COLO829 (cell line): ENCODE measurements at regions not wholly inside any gene's neighbourhood (a gene's known extent, or its start where the extent isn't known, plus 50 kb on each side); places are given as distances from the start of the nearest gene placed in this dataset.
"Not testable (repeated sequence)": the region's sequence is repeated elsewhere in the genome, so short reads cannot be mapped to it uniquely, and the experiment has no call there.

Experiments
- DNase-seq: peaks from one replicate; pipeline ENCODE4 v3.0.0; 2012; ENCODE audit warnings: low spot score

- peak; percentile 41 for DNase-seq
These were observed 133.0 kb downstream of the GPX5 start for GRCh38 chr6:28658475-28659249.

DNA sequence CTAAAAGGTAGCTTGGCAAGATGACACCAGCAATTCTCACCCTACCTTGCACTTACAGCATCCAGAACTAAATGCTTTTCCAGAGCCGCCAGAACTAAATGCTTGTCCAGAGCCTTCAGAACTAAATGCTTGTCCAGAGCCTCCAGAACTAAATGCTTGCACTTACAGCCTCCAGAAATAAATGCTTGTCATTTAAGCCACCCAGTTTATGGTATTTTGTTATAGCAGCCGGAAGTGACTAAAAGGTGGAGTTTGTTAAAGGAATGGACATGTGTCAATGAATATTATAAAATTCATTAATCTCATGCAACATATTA is 133.5 kb downstream of the GPX5 start:
- DNase-seq = no peak

GRCh38 chr6:28661097-28661713 is 135.5 kb downstream of the GPX5 start:
- no peak for DNase-seq

DNA sequence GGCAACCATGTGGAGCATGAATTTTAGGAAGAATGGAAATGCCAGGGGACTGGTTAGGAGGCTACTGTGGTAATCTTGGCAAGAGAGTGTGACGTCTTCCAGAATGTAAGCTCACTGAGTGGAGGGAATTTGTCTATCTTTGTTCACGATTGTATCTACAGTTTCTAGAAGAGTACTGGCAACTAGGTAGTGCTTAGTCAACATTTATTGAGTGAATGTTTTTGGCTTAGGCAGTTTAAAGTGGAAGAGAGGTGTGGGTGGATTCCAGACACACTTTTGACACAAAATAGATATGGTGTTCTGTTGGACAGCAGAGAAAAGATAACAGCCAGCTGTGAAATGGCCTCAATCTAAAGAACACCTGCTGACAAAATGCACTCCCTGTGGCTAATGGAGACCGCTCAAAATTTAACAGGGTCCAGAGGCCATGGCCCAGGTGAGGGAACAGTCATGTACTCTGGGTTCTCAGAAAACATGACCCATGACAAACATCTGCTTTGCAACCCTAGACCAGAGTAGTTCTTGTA is 139.3 kb downstream of the GPX5 start:
- DNase-seq = no peak

DNA sequence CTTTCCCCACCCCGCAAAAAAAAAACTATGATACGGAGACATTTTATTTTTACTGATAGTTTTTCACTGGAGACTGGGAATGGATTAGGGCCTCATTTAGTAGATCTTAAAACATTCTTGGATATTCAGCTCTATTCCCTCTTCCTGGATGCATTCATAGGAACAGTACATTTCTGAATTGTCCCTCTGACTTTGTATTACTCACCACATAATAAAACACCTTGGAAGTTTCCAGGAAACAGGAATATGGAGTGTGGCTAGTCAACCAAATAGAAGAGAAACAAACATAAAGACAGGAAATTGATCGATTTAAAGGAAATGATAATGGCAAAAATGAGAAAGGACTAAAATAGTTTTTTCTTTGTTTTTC is 147.7 kb downstream of the GPX5 start:
- no peak for DNase-seq

DNA sequence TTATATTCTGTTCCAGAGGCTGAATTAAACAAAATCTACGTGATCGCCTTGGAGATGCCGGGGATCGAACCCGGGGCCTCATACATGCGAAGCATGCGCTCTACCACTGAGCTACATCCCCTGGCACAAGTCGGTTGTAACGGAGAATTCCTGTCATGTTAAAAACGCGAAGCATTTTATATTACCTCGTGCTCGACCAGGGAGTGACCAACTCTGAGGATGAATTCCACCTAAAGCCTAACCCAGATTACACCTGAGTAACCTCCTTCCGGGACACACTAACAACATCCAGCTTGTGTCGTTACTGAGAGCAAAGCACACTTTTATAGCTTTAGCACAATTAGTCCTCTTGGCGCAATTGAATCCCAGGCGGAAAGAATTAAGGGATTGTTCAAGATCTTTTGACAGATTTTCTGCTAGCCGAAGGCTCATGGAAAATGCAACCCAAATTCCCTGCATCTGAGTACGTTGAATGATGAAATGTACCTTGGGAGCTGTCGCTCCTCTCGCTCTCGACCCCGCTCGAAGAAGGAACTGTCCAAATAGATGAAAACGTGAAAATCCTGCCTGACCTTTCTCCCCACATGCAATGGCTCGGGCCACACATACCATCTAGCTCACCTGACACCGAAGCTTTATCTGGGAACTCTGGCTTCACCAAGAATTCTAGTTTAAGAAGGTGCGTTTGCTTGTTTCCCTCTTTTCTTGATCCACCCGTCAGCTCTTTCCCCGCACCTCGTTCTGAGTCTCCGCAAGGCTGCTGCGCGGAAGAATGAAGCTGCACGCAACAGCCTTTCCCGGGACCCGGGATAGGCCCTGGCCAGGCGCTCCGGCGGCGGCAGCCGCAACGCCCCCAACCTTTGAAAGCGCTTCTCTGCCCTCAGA is 148.3 kb downstream of the GPX5 start:
- DNase-seq = peak; percentile 64

- no peak for DNase-seq
These were observed 149.9 kb downstream of the GPX5 start for GRCh38 chr6:28675600-28675999.

GRCh38 chr6:28682542-28682941 is 156.9 kb downstream of the GPX5 start:
- DNase-seq = no peak

GRCh38 chr6:28682956-28683685 is 157.4 kb downstream of the GPX5 start:
- not testable (repeated sequence) for DNase-seq

- peak; percentile 42 for DNase-seq
These were observed 158.4 kb downstream of the GPX5 start for GRCh38 chr6:28683945-28684538.

DNA sequence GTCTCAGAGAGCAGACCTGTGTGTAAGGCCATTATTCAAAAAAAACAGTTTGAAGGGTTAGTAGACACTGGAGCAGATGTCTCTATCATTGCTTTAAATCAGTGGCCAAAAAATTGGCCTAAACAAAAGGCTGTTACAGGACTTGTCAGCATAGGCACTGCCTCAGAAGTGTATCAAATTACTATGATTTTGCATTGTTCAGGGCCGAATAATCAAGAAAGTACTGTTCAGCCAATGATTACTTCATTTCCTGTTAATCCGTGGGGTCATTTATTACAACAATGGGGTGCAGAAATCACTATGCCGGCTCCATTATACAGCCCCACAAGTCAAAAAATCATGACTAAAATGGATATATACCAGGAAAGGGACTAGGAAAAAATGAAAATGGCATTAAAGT is 160.3 kb downstream of the GPX5 start:
- not testable (repeated sequence) for DNase-seq

DNA sequence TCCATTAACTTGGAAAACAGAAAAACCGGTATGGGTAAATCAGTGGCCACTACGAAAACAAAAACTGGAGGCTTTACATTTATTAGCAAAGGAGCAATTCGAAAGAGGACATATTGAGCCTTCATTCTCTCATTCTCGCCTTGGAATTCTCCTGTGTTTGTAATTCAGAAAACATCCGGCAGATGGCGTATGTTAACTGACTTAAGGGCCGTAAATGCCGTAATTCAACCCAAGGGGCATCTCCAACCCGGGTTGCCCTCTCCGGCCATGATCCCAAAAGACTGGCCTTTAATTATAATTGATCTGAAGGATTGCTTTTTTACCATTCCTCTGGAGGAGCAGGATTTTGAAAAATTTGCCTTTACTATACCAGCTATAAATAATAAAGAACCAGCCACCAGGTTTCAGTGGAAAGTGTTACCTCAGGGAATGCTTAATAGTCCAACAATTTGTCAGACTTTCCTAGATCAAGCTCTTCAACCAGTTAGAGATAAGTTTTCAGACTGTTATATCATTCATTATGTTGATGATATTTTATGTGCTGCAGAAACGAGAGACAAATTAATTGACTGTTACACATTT is 160.9 kb downstream of the GPX5 start:
- peak; percentile 57 for DNase-seq

DNA sequence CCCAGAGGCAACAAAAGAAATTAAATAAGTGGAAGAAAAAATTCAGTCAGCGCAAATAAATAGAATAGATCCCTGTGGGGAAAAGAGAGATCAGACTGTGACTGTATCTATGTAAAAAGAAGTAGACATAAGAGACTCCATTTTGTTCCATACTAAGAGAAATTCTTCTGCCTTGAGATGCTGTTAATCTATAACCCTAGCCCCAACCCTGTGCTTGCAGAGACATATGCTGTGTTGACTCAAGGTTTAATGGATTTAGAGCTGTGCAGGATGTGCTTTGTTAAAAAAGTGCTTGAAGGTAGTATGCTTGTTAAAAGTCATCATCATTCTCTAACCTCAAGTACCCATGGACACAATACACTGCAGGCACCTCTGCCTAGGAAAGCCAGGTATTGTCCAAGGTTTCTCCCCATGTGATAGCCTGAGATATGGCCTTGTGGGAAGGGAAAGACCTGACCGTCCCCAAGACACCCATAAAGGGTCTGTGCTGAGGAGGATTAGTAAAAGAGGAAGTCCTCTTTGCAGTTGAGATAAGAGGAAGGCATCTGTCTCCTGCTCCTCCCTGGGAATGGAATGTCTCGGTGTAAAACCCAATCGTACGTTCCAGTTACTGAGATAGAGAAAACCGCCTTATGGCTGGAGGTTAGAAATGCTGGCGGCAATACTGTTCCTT is 161.8 kb downstream of the GPX5 start:
- not testable (repeated sequence) for DNase-seq

GRCh38 chr6:28691991-28692390 is 166.3 kb downstream of the GPX5 start:
- not testable (repeated sequence) for DNase-seq

GRCh38 chr6:28693033-28693750 is 167.5 kb downstream of the GPX5 start:
- DNase-seq = no peak

GRCh38 chr6:28693751-28694443 is 168.2 kb downstream of the GPX5 start:
- DNase-seq = no peak

- peak; percentile 86 for DNase-seq
These were observed 170.0 kb downstream of the GPX5 start for GRCh38 chr6:28695715-28696114.

DNA sequence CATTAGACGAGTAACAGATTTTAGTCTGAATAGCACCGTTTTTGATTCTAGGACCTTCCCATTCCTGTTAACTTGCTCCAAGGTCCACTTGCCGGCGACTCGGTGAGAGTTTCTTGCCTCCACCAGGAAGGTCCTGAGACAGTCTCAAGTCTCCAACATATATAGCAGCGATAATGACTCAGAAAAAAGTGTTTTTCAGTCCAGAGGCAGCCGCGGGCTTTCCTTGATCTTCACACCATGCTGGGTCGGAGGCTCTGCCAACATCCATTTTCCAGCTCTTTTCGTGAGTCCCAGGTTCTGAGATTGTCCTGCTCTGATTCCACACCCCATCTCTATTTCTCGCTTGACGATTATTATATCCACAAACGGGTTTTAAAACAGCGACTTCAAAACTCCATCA is 170.5 kb downstream of the GPX5 start:
- peak; percentile 34 for DNase-seq

DNA sequence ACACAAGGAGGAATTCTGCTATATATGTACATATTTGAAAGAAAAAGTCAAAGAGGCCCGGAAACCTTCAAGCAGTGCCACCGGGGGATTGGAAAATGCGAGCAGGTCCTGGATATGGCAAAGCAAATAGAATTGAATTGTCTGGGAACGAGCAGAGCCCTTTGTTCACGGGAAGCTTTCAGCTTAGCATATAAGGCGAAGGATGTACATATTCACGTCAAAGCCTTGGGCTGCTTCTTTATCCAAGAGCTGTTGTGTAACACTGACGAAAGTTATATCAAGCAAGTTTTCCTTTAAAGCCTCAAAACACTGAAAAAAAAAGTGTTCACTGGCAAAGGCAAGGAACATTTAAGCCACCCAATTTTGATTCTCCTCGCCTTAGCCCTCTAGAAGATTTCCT is 171.0 kb downstream of the GPX5 start:
- DNase-seq = no peak
